ENCODE measurements at regions not wholly inside any gene's neighbourhood (a gene's known extent, or its start where the extent isn't known, plus 50 kb on each side); places are given as distances from the start of the nearest gene placed in this dataset.
"Not testable (repeated sequence)": the region's sequence is repeated elsewhere in the genome, so short reads cannot be mapped to it uniquely, and the experiment has no call there.

- no peaks in the 10 kb centered on the region for H3K4me1 Mint-ChIP-seq (ENCODE audit: low read depth)
- H3K9me3 Mint-ChIP-seq: peaks cover 20% of the 10 kb centered on the region
- no peaks in the 10 kb centered on the region for H3K36me3 Mint-ChIP-seq (ENCODE audit: low read depth)
- H3K27ac Mint-ChIP-seq: no peak overlapping the region
- peaks cover 7% of the 10 kb centered on the region for H3K27me3 Mint-ChIP-seq
- no peak overlapping the region for H3K4me3 Mint-ChIP-seq
Measured at GRCh38 chr15:29522373-29523276, 253.0 kb upstream of the NSMCE3 start.

- no peaks in the 10 kb centered on the region for H3K4me1 Mint-ChIP-seq (ENCODE audit: low read depth)
- no peak overlapping the region for H3K4me3 Mint-ChIP-seq
- no peak overlapping the region for H3K27ac Mint-ChIP-seq
- H3K9me3 Mint-ChIP-seq: peaks cover 25% of the 10 kb centered on the region
- peaks cover 8% of the 10 kb centered on the region for H3K27me3 Mint-ChIP-seq
- H3K36me3 Mint-ChIP-seq (ENCODE audit: low read depth): no peaks in the 10 kb centered on the region
Measured at GRCh38 chr15:29518442-29518841, 248.8 kb upstream of the NSMCE3 start.

- no peak overlapping the region for H3K27ac Mint-ChIP-seq
- H3K27me3 Mint-ChIP-seq: peaks cover 8% of the 10 kb centered on the region
- no peaks in the 10 kb centered on the region for H3K4me1 Mint-ChIP-seq (ENCODE audit: low read depth)
- H3K9me3 Mint-ChIP-seq: peaks cover 25% of the 10 kb centered on the region
- no peak overlapping the region for H3K4me3 Mint-ChIP-seq
- H3K36me3 Mint-ChIP-seq (ENCODE audit: low read depth): no peaks in the 10 kb centered on the region
Measured at GRCh38 chr15:29517829-29518228, 248.2 kb upstream of the NSMCE3 start.

GRCh38 chr15:29516929-29517328 lies 247.3 kb upstream of the NSMCE3 start:
- H3K9me3 Mint-ChIP-seq: peaks cover 25% of the 10 kb centered on the region
- no peak overlapping the region for H3K27ac Mint-ChIP-seq
- H3K27me3 Mint-ChIP-seq: peaks cover 8% of the 10 kb centered on the region
- H3K36me3 Mint-ChIP-seq (ENCODE audit: low read depth): no peaks in the 10 kb centered on the region
- H3K4me1 Mint-ChIP-seq (ENCODE audit: low read depth): no peaks in the 10 kb centered on the region
- no peak overlapping the region for H3K4me3 Mint-ChIP-seq

- no peak overlapping the region for H3K27ac Mint-ChIP-seq
- peaks cover 6% of the 10 kb centered on the region for H3K27me3 Mint-ChIP-seq
- H3K36me3 Mint-ChIP-seq (ENCODE audit: low read depth): no peaks in the 10 kb centered on the region
- H3K9me3 Mint-ChIP-seq: peaks cover 23% of the 10 kb centered on the region
- no peak overlapping the region for H3K4me3 Mint-ChIP-seq
- H3K4me1 Mint-ChIP-seq (ENCODE audit: low read depth): no peaks in the 10 kb centered on the region
Measured at GRCh38 chr15:29514926-29515325, 245.3 kb upstream of the NSMCE3 start.

- H3K27ac Mint-ChIP-seq: no peak overlapping the region
- no peak overlapping the region for H3K4me3 Mint-ChIP-seq
- no peaks in the 10 kb centered on the region for H3K36me3 Mint-ChIP-seq (ENCODE audit: low read depth)
- no peaks in the 10 kb centered on the region for H3K4me1 Mint-ChIP-seq (ENCODE audit: low read depth)
- no peaks in the 10 kb centered on the region for H3K27me3 Mint-ChIP-seq
- H3K9me3 Mint-ChIP-seq: peaks cover 14% of the 10 kb centered on the region
Measured at GRCh38 chr15:29511663-29512062, 242.0 kb upstream of the NSMCE3 start.

- Mint-ChIP-seq H3K9me3 (peaks cover 24% of the 10 kb centered on the region), H3K27me3 (peaks cover 16% of the 10 kb centered on the region)
- not testable (repeated sequence) for H3K36me3 Mint-ChIP-seq (ENCODE audit: low read depth); H3K27ac Mint-ChIP-seq; H3K4me3 Mint-ChIP-seq; H3K4me1 Mint-ChIP-seq (ENCODE audit: low read depth)
Measured at GRCh38 chr15:29505535-29505934, 235.9 kb upstream of the NSMCE3 start.

- Mint-ChIP-seq H3K27me3 (peaks cover 5% of the 10 kb centered on the region), H3K4me1 (ENCODE audit: low read depth) (no peaks in the 10 kb centered on the region), H3K4me3 (no peak overlapping the region), H3K27ac (no peak overlapping the region), H3K36me3 (ENCODE audit: low read depth) (no peaks in the 10 kb centered on the region), H3K9me3 (no peaks in the 10 kb centered on the region)
Measured at GRCh38 chr15:29490747-29491471, 221.3 kb upstream of the NSMCE3 start.

GRCh38 chr15:29480949-29481348 lies 211.3 kb upstream of the NSMCE3 start:
- Mint-ChIP-seq H3K27me3 (no peaks in the 10 kb centered on the region), H3K4me1 (ENCODE audit: low read depth) (no peaks in the 10 kb centered on the region), H3K27ac (no peak overlapping the region), H3K9me3 (no peaks in the 10 kb centered on the region), H3K4me3 (no peak overlapping the region), H3K36me3 (ENCODE audit: low read depth) (no peaks in the 10 kb centered on the region)

GRCh38 chr15:29480278-29480677 lies 210.7 kb upstream of the NSMCE3 start:
- no peaks in the 10 kb centered on the region for H3K9me3 Mint-ChIP-seq
- no peaks in the 10 kb centered on the region for H3K4me1 Mint-ChIP-seq (ENCODE audit: low read depth)
- no peak overlapping the region for H3K27ac Mint-ChIP-seq
- no peak overlapping the region for H3K4me3 Mint-ChIP-seq
- no peaks in the 10 kb centered on the region for H3K27me3 Mint-ChIP-seq
- H3K36me3 Mint-ChIP-seq (ENCODE audit: low read depth): no peaks in the 10 kb centered on the region

- no peaks in the 10 kb centered on the region for H3K4me1 Mint-ChIP-seq (ENCODE audit: low read depth)
- no peaks in the 10 kb centered on the region for H3K9me3 Mint-ChIP-seq
- no peak overlapping the region for H3K4me3 Mint-ChIP-seq
- no peaks in the 10 kb centered on the region for H3K36me3 Mint-ChIP-seq (ENCODE audit: low read depth)
- no peak overlapping the region for H3K27ac Mint-ChIP-seq
- H3K27me3 Mint-ChIP-seq: no peaks in the 10 kb centered on the region
Measured at GRCh38 chr15:29477256-29477655, 207.6 kb upstream of the NSMCE3 start.

- Mint-ChIP-seq H3K36me3 (ENCODE audit: low read depth) (no peaks in the 10 kb centered on the region), H3K9me3 (no peaks in the 10 kb centered on the region), H3K27me3 (no peaks in the 10 kb centered on the region), H3K27ac (no peak overlapping the region), H3K4me3 (no peak overlapping the region), H3K4me1 (ENCODE audit: low read depth) (no peaks in the 10 kb centered on the region)
Measured at GRCh38 chr15:29476503-29477080, 207.0 kb upstream of the NSMCE3 start.

- Mint-ChIP-seq H3K27ac (no peak overlapping the region), H3K4me3 (no peak overlapping the region), H3K4me1 (ENCODE audit: low read depth) (no peaks in the 10 kb centered on the region), H3K9me3 (no peaks in the 10 kb centered on the region), H3K36me3 (ENCODE audit: low read depth) (no peaks in the 10 kb centered on the region), H3K27me3 (no peaks in the 10 kb centered on the region)
Measured at GRCh38 chr15:29475096-29475495, 205.5 kb upstream of the NSMCE3 start.

GRCh38 chr15:29473621-29474105 lies 204.0 kb upstream of the NSMCE3 start:
- Mint-ChIP-seq H3K4me3 (no peak overlapping the region), H3K9me3 (no peaks in the 10 kb centered on the region), H3K27ac (no peak overlapping the region), H3K4me1 (ENCODE audit: low read depth) (no peaks in the 10 kb centered on the region), H3K27me3 (no peaks in the 10 kb centered on the region), H3K36me3 (ENCODE audit: low read depth) (no peaks in the 10 kb centered on the region)

- H3K27me3 Mint-ChIP-seq: no peaks in the 10 kb centered on the region
- H3K27ac Mint-ChIP-seq: no peak overlapping the region
- H3K9me3 Mint-ChIP-seq: no peaks in the 10 kb centered on the region
- no peaks in the 10 kb centered on the region for H3K36me3 Mint-ChIP-seq (ENCODE audit: low read depth)
- no peak overlapping the region for H3K4me3 Mint-ChIP-seq
- H3K4me1 Mint-ChIP-seq (ENCODE audit: low read depth): no peaks in the 10 kb centered on the region
Measured at GRCh38 chr15:29472901-29473445, 203.4 kb upstream of the NSMCE3 start.

Data from stimulated activated naive CD8-positive, alpha-beta T cell treated with anti-CD3 and anti-CD28 coated beads, Interleukin-15, Interleukin-2, amounts not matched to agents 100 ng/mL and 50 ng/mL, for 24 hours (primary cell).